Testis (tissue), 2 donors: ENCODE measurements at regions not wholly inside any gene's neighbourhood (a gene's known extent, or its start where the extent isn't known, plus 50 kb on each side); places are given as distances from the start of the nearest gene placed in this dataset.

Experiments used
- CTCF ChIP-seq, 3 experiments: fragments of 450-650 bp in 2 of 3; fragments of 200-600 bp in 1 of 3; sonication (generic) in 1 of 3; IDR thresholded peaks; one replicate each; pipeline ENCODE4 v1.5.1; 2016 to 2019; ENCODE audit warnings: antibody characterized with exemption in 3 of 3, mild to moderate bottlenecking in 2 of 3, moderate library complexity in 1 of 3
- POLR2A ChIP-seq: fragments of 450-650 bp; IDR thresholded peaks from one replicate; pipeline ENCODE4 v1.6.1; 2017; ENCODE audit warnings: antibody characterized with exemption, mild to moderate bottlenecking, moderate library complexity

GRCh38 chr3:110925798-110926197 lies 145.8 kb upstream of the NECTIN3 start:
- no peak for TF ChIP-seq CTCF (IDR thresholded peaks at IDR 0.05)
- no peak for TF ChIP-seq POLR2A
